B cell (primary cell): ENCODE measurements at regions not wholly inside any gene's neighbourhood (a gene's known extent, or its start where the extent isn't known, plus 50 kb on each side); places are given as distances from the start of the nearest gene placed in this dataset.

Experiments
- EZH2 ChIP-seq: IDR thresholded peaks from 2 replicates; pipeline ENCODE4 v1.6.1; 2012; ENCODE audit warnings: borderline replicate concordance, low read depth, mild to moderate bottlenecking, moderate library complexity, low read length; ENCODE audit not compliant: insufficient read depth, poor library complexity, severe bottlenecking
- TF ChIP-seq, protein P1 (sequence below): fragments of 200-600 bp; IDR thresholded peaks from one replicate; pipeline ENCODE4 v1.8.0; 2022; ENCODE audit warnings: antibody characterized with exemption, mild to moderate bottlenecking

DNA sequence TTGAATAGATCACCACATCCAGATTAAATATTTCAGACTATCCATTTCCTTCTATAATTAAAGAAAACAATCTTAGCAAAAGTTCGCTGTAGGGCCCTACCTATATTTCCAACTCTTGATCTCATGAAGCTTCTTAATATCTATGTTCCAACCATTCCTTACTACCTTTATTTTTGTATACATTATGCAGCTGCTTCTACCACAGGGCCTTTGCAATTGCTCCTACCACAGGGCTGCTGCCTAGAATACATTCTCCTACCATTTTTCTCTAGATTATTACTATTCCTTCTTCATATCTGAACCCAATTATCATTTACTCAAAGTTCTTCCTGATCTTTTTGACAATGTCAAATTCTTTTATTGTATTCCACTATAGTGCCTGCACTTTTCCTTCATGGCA lies 516.6 kb downstream of the RFPL4B start:
- TF ChIP-seq, protein P1, sequence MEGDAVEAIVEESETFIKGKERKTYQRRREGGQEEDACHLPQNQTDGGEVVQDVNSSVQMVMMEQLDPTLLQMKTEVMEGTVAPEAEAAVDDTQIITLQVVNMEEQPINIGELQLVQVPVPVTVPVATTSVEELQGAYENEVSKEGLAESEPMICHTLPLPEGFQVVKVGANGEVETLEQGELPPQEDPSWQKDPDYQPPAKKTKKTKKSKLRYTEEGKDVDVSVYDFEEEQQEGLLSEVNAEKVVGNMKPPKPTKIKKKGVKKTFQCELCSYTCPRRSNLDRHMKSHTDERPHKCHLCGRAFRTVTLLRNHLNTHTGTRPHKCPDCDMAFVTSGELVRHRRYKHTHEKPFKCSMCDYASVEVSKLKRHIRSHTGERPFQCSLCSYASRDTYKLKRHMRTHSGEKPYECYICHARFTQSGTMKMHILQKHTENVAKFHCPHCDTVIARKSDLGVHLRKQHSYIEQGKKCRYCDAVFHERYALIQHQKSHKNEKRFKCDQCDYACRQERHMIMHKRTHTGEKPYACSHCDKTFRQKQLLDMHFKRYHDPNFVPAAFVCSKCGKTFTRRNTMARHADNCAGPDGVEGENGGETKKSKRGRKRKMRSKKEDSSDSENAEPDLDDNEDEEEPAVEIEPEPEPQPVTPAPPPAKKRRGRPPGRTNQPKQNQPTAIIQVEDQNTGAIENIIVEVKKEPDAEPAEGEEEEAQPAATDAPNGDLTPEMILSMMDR = no peak
- TF ChIP-seq EZH2 = no peak
